IMR-90 (cell line): ENCODE measurements at regions not wholly inside any gene's neighbourhood (a gene's known extent, or its start where the extent isn't known, plus 50 kb on each side); places are given as distances from the start of the nearest gene placed in this dataset.

Experiments used
- BHLHE40 ChIP-seq: fragments of 150-350 bp; IDR thresholded peaks from 2 replicates; pipeline ENCODE4 v1.6.1; 2016; ENCODE audit warnings: mild to moderate bottlenecking, low read depth, low read length
- CEBPB ChIP-seq: IDR thresholded peaks from 2 replicates; pipeline ENCODE4 v1.6.1; 2012; ENCODE audit warnings: low read depth, low read length, improper control_type of control experiment
- CHD1 ChIP-seq: IDR thresholded peaks from 2 replicates; pipeline ENCODE4 v1.6.1; 2012; ENCODE audit warnings: low read depth, low read length, improper control_type of control experiment
- FOS ChIP-seq: fragments of 150-350 bp; IDR thresholded peaks from 2 replicates; pipeline ENCODE4 v1.6.1; 2016; ENCODE audit warnings: low read depth, low read length
- MAFK ChIP-seq: IDR thresholded peaks from 2 replicates; pipeline ENCODE4 v1.6.1; 2012; ENCODE audit warnings: low read depth, low read length, improper control_type of control experiment
- MAZ ChIP-seq: IDR thresholded peaks from 2 replicates; pipeline ENCODE4 v1.6.1; 2012; ENCODE audit warnings: low read depth, mild to moderate bottlenecking, low read length, improper control_type of control experiment, moderate library complexity, borderline replicate concordance
- MXI1 ChIP-seq: IDR thresholded peaks from 2 replicates; pipeline ENCODE4 v1.6.1; 2012; ENCODE audit warnings: low read depth, mild to moderate bottlenecking, low read length, moderate library complexity, borderline replicate concordance
- POLR2A ChIP-seq: IDR thresholded peaks from 2 replicates; pipeline ENCODE4 v1.6.1; 2012; ENCODE audit warnings: mild to moderate bottlenecking, low read depth, low read length
- RAD21 ChIP-seq: IDR thresholded peaks from 2 replicates; pipeline ENCODE4 v1.6.1; 2012; ENCODE audit warnings: low read length, improper control_type of control experiment
- RFX5 ChIP-seq: IDR thresholded peaks from 2 replicates; pipeline ENCODE4 v1.8.0; 2012; ENCODE audit warnings: low read depth, mild to moderate bottlenecking, low read length, moderate library complexity
- SMC3 ChIP-seq: fragments of 150-350 bp; IDR thresholded peaks from 2 replicates; pipeline ENCODE4 v1.6.1; 2016; ENCODE audit warnings: low read depth, mild to moderate bottlenecking, antibody characterized with exemption, low read length, moderate library complexity
- TF ChIP-seq, protein P1 (sequence below): conservative IDR thresholded peaks from 2 replicates; pipeline ENCODE4 v1.5.1; 2012; ENCODE audit warnings: mild to moderate bottlenecking, low read depth, low read length, improper control_type of control experiment
- TF ChIP-seq, protein P2 (sequence below): fragments of 150-350 bp; IDR thresholded peaks from 2 replicates; pipeline ENCODE4 v1.6.1; 2017; ENCODE audit warnings: mild to moderate bottlenecking, antibody characterized with exemption, low read length, low read depth

DNA sequence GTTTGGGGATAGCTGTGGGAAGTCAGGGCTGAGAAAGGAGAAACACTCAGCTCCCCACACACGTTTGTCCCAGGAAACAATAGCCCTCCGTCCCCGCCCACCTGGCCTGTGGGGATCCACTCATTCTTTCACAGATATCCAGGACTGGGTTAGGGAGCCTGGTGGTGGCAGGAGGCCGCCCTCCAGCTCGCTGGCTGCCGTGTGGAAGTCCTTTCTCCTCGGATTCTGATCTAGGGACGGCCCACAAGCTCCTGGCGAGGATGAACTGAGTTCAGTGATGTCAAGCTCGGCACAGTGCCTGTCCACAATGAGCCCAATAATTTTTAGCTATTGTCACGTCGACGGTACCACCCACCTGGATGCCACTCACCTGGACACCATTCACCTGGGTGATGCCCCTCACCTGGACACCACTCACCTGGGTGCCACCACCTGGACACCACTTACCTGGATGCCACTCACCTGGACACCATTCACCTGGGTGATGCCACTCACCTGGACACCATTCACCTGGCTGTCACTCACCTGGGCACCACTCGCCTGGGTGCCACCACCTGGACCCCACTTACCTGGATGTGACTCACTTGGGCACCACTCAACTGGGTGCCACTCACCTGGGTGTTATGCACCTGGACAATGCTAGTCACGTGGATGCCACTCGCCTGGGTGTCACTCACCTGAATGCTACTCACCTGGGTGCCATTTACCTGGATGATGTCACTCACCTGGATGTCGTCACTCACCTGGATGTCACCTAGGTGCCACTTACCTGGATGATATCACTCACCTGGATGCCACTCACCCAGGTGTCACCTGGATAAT, 172.5 kb upstream of the FOXF1 start:
- TF ChIP-seq RAD21: no peak
- no peak for TF ChIP-seq BHLHE40
- TF ChIP-seq, protein P1, sequence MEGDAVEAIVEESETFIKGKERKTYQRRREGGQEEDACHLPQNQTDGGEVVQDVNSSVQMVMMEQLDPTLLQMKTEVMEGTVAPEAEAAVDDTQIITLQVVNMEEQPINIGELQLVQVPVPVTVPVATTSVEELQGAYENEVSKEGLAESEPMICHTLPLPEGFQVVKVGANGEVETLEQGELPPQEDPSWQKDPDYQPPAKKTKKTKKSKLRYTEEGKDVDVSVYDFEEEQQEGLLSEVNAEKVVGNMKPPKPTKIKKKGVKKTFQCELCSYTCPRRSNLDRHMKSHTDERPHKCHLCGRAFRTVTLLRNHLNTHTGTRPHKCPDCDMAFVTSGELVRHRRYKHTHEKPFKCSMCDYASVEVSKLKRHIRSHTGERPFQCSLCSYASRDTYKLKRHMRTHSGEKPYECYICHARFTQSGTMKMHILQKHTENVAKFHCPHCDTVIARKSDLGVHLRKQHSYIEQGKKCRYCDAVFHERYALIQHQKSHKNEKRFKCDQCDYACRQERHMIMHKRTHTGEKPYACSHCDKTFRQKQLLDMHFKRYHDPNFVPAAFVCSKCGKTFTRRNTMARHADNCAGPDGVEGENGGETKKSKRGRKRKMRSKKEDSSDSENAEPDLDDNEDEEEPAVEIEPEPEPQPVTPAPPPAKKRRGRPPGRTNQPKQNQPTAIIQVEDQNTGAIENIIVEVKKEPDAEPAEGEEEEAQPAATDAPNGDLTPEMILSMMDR: no peak
- no peak for TF ChIP-seq POLR2A
- TF ChIP-seq SMC3: no peak
- no peak for TF ChIP-seq MXI1
- TF ChIP-seq MAFK: no peak
- TF ChIP-seq CHD1: no peak
- no peak for TF ChIP-seq CEBPB
- no peak for TF ChIP-seq FOS
- TF ChIP-seq RFX5: no peak
- TF ChIP-seq, protein P2, sequence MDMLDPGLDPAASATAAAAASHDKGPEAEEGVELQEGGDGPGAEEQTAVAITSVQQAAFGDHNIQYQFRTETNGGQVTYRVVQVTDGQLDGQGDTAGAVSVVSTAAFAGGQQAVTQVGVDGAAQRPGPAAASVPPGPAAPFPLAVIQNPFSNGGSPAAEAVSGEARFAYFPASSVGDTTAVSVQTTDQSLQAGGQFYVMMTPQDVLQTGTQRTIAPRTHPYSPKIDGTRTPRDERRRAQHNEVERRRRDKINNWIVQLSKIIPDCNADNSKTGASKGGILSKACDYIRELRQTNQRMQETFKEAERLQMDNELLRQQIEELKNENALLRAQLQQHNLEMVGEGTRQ: no peak
- no peak for TF ChIP-seq MAZ
